HepG2 (cell line): ENCODE measurements at regions not wholly inside any gene's neighbourhood (a gene's known extent, or its start where the extent isn't known, plus 50 kb on each side); places are given as distances from the start of the nearest gene placed in this dataset.
A peak's percentile ranks its signal among the peaks of the same experiment; 100 is the strongest.

Source experiments
- AGO2 ChIP-seq: fragments of 200-400 bp; formaldehyde crosslinking; optimal IDR thresholded peaks from 2 replicates; pipeline ENCODE3; 2017; ENCODE audit warnings: mild to moderate bottlenecking, low read depth, low read length, moderate library complexity
- E2F2 ChIP-seq: sonication (generic); formaldehyde crosslinking; IDR thresholded peaks from 2 replicates; pipeline ENCODE4 v1.4.0; 2020; ENCODE audit warnings: missing genetic modification reagents, borderline replicate concordance
- FOXM1 ChIP-seq: sonication (generic); formaldehyde crosslinking; IDR thresholded peaks from 2 replicates; pipeline ENCODE4 v1.5.0; 2020; ENCODE audit warnings: missing genetic modification reagents
- HNF4A ChIP-seq: sonication (generic); formaldehyde crosslinking; IDR thresholded peaks from 2 replicates; pipeline ENCODE4 v1.4.0; 2020; ENCODE audit warnings: missing genetic modification reagents
- HNRNPK ChIP-seq: fragments of 200-400 bp; formaldehyde crosslinking; IDR thresholded peaks from 2 replicates; pipeline ENCODE4 v1.6.1; 2018; ENCODE audit warnings: low read length, low read depth, moderate library complexity, mild to moderate bottlenecking; ENCODE audit not compliant: poor library complexity, severe bottlenecking
- KDM5A ChIP-seq: fragments of 200-600 bp; sonication (generic); IDR thresholded peaks from 2 replicates; pipeline ENCODE4 v1.7.0; 2018; ENCODE audit warnings: antibody characterized with exemption, mild to moderate bottlenecking, low read length, borderline replicate concordance
- NCOA2 ChIP-seq: sonication (generic); formaldehyde crosslinking; IDR thresholded peaks from 2 replicates; pipeline ENCODE4 v1.8.0; 2022; ENCODE audit warnings: inconsistent platforms
- RARG ChIP-seq: sonication (generic); formaldehyde crosslinking; IDR thresholded peaks from 2 replicates; pipeline ENCODE4 v1.4.0; 2020; ENCODE audit warnings: low read depth, mild to moderate bottlenecking, missing genetic modification reagents
- SAFB2 ChIP-seq: sonication (generic); formaldehyde crosslinking; IDR thresholded peaks from 2 replicates; pipeline ENCODE4 v1.5.1; 2020; ENCODE audit warnings: missing genetic modification reagents, low read depth, mild to moderate bottlenecking, borderline replicate concordance
- SOX5 ChIP-seq: IDR thresholded peaks from 2 replicates; pipeline ENCODE4 v1.6.1; 2016; ENCODE audit warnings: borderline replicate concordance
- SP5 ChIP-seq: IDR thresholded peaks from 2 replicates; pipeline ENCODE4 v1.6.1; 2016; ENCODE audit warnings: low read depth, borderline replicate concordance
- TBX3 ChIP-seq: fragments of 450-650 bp; IDR thresholded peaks from 2 replicates; pipeline ENCODE4 v1.6.1; 2017; ENCODE audit warnings: antibody characterized with exemption, mild to moderate bottlenecking, inconsistent platforms, borderline replicate concordance
- TRAFD1 ChIP-seq: sonication (generic); formaldehyde crosslinking; IDR thresholded peaks from 2 replicates; pipeline ENCODE4 v1.5.1; 2020; ENCODE audit warnings: missing genetic modification reagents, mild to moderate bottlenecking, borderline replicate concordance
- USF2 ChIP-seq, 2 experiments: sonication (generic) in 1 of 2; formaldehyde crosslinking in 1 of 2; IDR thresholded peaks; 2 replicates each; pipeline versions ENCODE4 v1.5.1 to v1.6.1; 2011 to 2020; ENCODE audit warnings: borderline replicate concordance in 1 of 2, low read depth in 1 of 2, low read length in 1 of 2, mild to moderate bottlenecking in 1 of 2, missing genetic modification reagents in 1 of 2, moderate library complexity in 1 of 2
- ZBTB42 ChIP-seq: sonication (generic); formaldehyde crosslinking; IDR thresholded peaks from 2 replicates; pipeline ENCODE4 v1.5.0; 2020; ENCODE audit warnings: mild to moderate bottlenecking, missing genetic modification reagents
- ZNF121 ChIP-seq: sonication (generic); formaldehyde crosslinking; IDR thresholded peaks from 2 replicates; pipeline ENCODE4 v1.5.0; 2020; ENCODE audit warnings: mild to moderate bottlenecking, missing genetic modification reagents
- ZNF274 ChIP-seq: sonication (generic); formaldehyde crosslinking; IDR thresholded peaks from 2 replicates; pipeline ENCODE4 v1.5.1; 2020; ENCODE audit warnings: mild to moderate bottlenecking, missing genetic modification reagents
- ZNF331 ChIP-seq: sonication (generic); formaldehyde crosslinking; IDR thresholded peaks from 2 replicates; pipeline ENCODE4 v1.4.0; 2020; ENCODE audit warnings: missing genetic modification reagents
- ZNF749 ChIP-seq: sonication (generic); formaldehyde crosslinking; IDR thresholded peaks from 2 replicates; pipeline ENCODE4 v1.8.0; 2022; ENCODE audit warnings: mild to moderate bottlenecking, missing genetic modification reagents, moderate library complexity, borderline replicate concordance
- ZNF784 ChIP-seq: sonication (generic); formaldehyde crosslinking; IDR thresholded peaks from 2 replicates; pipeline ENCODE4 v1.5.1; 2020; ENCODE audit warnings: missing genetic modification reagents, mild to moderate bottlenecking, borderline replicate concordance

GRCh38 chr6:140380427-140381218 is 1006.2 kb upstream of the CITED2 start (continued):
- TF ChIP-seq USF2 (IDR thresholded peaks at IDR 0.05; ENCODE audit: low read depth, low read length) (no peak), USF2 (CRISPR knock-in tag; IDR thresholded peaks at IDR 0.05; ENCODE audit: borderline replicate concordance) (no peak), TBX3 (peak; percentile 86; the same call in 1 of the 2 replicates), SP5 (CRISPR knock-in tag) (0 out of 2 replicates have a peak, but pooled peaks have one; percentile 16), FOXM1 (CRISPR knock-in tag) (no peak), AGO2 (no peak), ZBTB42 (CRISPR knock-in tag) (no peak), SOX5 (CRISPR knock-in tag) (peak; percentile 80; the same call in 1 of the 2 replicates), SAFB2 (no peak), ZNF331 (CRISPR knock-in tag) (peak; percentile 88), HNF4A (peak; percentile 90), E2F2 (CRISPR knock-in tag) (no peak), RARG (CRISPR knock-in tag) (no peak), KDM5A (no peak), NCOA2 (CRISPR knock-in tag) (peak; percentile 96), HNRNPK (no peak), ZNF121 (0 out of 2 replicates have a peak, but pooled peaks have one; percentile 11), ZNF274 (CRISPR knock-in tag) (no peak), ZNF784 (CRISPR knock-in tag) (no peak), TRAFD1 (no peak), ZNF749 (CRISPR knock-in tag) (no peak)
